DND-41 (cell line): ENCODE measurements at regions not wholly inside any gene's neighbourhood (a gene's known extent, or its start where the extent isn't known, plus 50 kb on each side); places are given as distances from the start of the nearest gene placed in this dataset.

Experiments used
- CTCF ChIP-seq: IDR thresholded peaks from 2 replicates; pipeline ENCODE4 v1.5.1; 2012; ENCODE audit warnings: borderline replicate concordance, low read length, moderate library complexity, mild to moderate bottlenecking; ENCODE audit not compliant: poor library complexity, severe bottlenecking; ENCODE audit errors: extremely low read depth
- EZH2 ChIP-seq: IDR thresholded peaks from 3 replicates; pipeline ENCODE4 v1.6.1; 2012; ENCODE audit warnings: borderline replicate concordance, low read depth, mild to moderate bottlenecking, moderate library complexity, low read length, inconsistent platforms; ENCODE audit not compliant: severe bottlenecking

- TF ChIP-seq CTCF (no peak), EZH2 (no peak)
Measured at GRCh38 chr3:187821616-187822317, 76.5 kb upstream of the BCL6 start.
